Glutamatergic neuron (in vitro differentiated cells): ENCODE measurements at regions not wholly inside any gene's neighbourhood (a gene's known extent, or its start where the extent isn't known, plus 50 kb on each side); places are given as distances from the start of the nearest gene placed in this dataset.

Experiments
- DNase-seq: peaks from one replicate; pipeline ENCODE4 v3.0.0; 2022
- H3K27ac Mint-ChIP-seq: one replicate; pipeline ENCODE4 v1.8.0; 2020; ENCODE audit warnings: mild to moderate bottlenecking, mixed read lengths, inconsistent platforms; ENCODE audit not compliant: unreplicated experiment
- H3K27me3 Mint-ChIP-seq: one replicate; pipeline ENCODE4 v1.8.0; 2020; ENCODE audit warnings: mild to moderate bottlenecking, moderate library complexity, mixed read lengths, inconsistent platforms; ENCODE audit not compliant: unreplicated experiment
- H3K36me3 Mint-ChIP-seq: one replicate; pipeline ENCODE4 v1.8.0; 2020; ENCODE audit warnings: mild to moderate bottlenecking, mixed read lengths, inconsistent platforms; ENCODE audit not compliant: unreplicated experiment
- H3K4me1 Mint-ChIP-seq: one replicate; pipeline ENCODE4 v1.8.0; 2020; ENCODE audit warnings: mild to moderate bottlenecking, low read depth, mixed read lengths, inconsistent platforms; ENCODE audit not compliant: unreplicated experiment
- H3K4me3 Mint-ChIP-seq: one replicate; pipeline ENCODE4 v1.8.0; 2020; ENCODE audit warnings: mild to moderate bottlenecking, mixed read lengths, inconsistent platforms; ENCODE audit not compliant: unreplicated experiment
- H3K9me3 Mint-ChIP-seq: one replicate; pipeline ENCODE4 v1.8.0; 2020; ENCODE audit warnings: mild to moderate bottlenecking, moderate library complexity, mixed read lengths, inconsistent platforms; ENCODE audit not compliant: unreplicated experiment
- TF ChIP-seq, protein P1 (sequence below): fragments of 200-600 bp; sonication (generic); IDR thresholded peaks from one replicate; pipeline ENCODE4 v1.5.0; 2021; ENCODE audit not compliant: partially characterized antibody, unreplicated experiment

- Mint-ChIP-seq H3K4me3 (no peak overlapping the region), H3K4me1 (peaks cover 4% of the 10 kb centered on the region), H3K36me3 (no peaks in the 10 kb centered on the region), H3K27ac (no peak overlapping the region), H3K9me3 (peaks cover 2% of the 10 kb centered on the region), H3K27me3 (no peaks in the 10 kb centered on the region)
- DNase-seq, result no peak
- TF ChIP-seq, protein P1, sequence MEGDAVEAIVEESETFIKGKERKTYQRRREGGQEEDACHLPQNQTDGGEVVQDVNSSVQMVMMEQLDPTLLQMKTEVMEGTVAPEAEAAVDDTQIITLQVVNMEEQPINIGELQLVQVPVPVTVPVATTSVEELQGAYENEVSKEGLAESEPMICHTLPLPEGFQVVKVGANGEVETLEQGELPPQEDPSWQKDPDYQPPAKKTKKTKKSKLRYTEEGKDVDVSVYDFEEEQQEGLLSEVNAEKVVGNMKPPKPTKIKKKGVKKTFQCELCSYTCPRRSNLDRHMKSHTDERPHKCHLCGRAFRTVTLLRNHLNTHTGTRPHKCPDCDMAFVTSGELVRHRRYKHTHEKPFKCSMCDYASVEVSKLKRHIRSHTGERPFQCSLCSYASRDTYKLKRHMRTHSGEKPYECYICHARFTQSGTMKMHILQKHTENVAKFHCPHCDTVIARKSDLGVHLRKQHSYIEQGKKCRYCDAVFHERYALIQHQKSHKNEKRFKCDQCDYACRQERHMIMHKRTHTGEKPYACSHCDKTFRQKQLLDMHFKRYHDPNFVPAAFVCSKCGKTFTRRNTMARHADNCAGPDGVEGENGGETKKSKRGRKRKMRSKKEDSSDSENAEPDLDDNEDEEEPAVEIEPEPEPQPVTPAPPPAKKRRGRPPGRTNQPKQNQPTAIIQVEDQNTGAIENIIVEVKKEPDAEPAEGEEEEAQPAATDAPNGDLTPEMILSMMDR, result no peak
Measured at GRCh38 chr4:33133723-33134122, 2413.6 kb downstream of the PCDH7 start.

DNA sequence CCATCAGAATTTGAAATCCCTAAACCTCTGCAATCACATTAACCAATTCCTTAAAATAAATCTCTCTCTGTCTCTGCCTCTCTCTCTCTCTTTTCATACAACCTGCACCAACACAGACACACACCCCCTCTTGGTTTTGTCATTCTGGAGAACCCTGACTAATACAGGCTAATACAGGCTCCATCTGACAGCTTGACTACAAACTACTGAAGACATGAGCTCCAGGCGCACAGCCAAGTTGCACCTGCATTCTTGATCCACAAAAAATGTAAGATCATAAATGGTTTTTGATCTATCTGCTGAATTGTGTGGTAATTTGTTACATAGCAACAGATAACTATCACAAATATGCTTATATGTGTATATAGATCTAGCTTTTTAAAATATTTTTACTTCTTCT, 2414.2 kb downstream of the PCDH7 start:
- Mint-ChIP-seq H3K27ac (no peak overlapping the region), H3K4me3 (no peak overlapping the region), H3K4me1 (peaks cover 4% of the 10 kb centered on the region), H3K27me3 (no peaks in the 10 kb centered on the region), H3K36me3 (no peaks in the 10 kb centered on the region), H3K9me3 (peaks cover 3% of the 10 kb centered on the region)
- TF ChIP-seq, protein P1, result no peak
- DNase-seq, result no peak

DNA sequence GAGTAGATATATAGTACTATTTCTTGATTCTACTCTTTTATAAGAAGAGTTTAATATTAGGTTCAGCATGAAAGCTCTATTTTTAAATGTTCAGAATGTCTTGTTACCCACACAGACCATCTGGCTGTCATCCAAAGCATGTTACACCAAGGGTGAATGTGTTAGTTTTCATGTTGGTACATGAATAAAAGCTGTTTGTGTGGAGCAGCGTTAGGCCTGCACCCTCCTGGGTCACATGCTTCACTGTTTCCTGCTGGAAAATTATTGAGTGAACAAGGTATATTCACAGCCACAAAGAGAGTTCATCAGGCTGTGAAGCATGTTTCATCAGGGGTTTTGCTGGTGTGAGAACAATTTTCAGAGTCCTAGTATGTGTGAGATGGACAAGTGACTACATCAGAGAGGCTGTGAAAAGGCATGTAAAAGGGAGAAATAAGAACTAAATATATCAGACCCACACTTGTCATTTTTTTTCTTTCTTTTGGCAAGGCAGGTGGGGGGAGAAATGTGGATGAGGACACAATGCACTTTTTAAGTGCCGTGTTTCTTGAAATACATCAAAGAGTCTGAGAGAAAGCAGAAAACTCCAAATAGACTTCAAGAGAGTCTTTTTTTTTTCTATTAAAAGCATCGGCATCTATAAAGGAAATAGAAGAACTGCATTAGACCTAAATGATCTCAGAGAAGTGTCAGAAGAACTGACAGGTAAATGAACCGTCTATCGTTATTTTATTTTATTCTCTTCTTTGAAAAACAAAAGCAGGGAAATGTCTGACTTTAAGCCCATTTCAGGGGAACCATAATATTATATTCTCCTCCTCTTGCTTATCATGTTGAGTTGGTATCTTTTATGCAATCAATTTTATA, 2429.7 kb downstream of the PCDH7 start:
- no peaks in the 10 kb centered on the region for H3K36me3 Mint-ChIP-seq
- no peak overlapping the region for H3K4me3 Mint-ChIP-seq
- TF ChIP-seq, protein P1, result no peak
- no peak for DNase-seq
- H3K27me3 Mint-ChIP-seq, result peaks cover 2% of the 10 kb centered on the region
- H3K27ac Mint-ChIP-seq, result no peak overlapping the region
- peaks cover 4% of the 10 kb centered on the region for H3K4me1 Mint-ChIP-seq
- no peaks in the 10 kb centered on the region for H3K9me3 Mint-ChIP-seq

- no peaks in the 10 kb centered on the region for H3K9me3 Mint-ChIP-seq
- TF ChIP-seq, protein P1, result no peak
- H3K36me3 Mint-ChIP-seq, result no peaks in the 10 kb centered on the region
- H3K27ac Mint-ChIP-seq, result no peak overlapping the region
- DNase-seq, result no peak
- H3K4me3 Mint-ChIP-seq, result no peak overlapping the region
- H3K27me3 Mint-ChIP-seq, result peaks cover 2% of the 10 kb centered on the region
- peaks cover 4% of the 10 kb centered on the region for H3K4me1 Mint-ChIP-seq
Measured at GRCh38 chr4:33150525-33150910, 2430.3 kb downstream of the PCDH7 start.

- TF ChIP-seq, protein P1, result peak; percentile 14
- DNase-seq, result no peak
- H3K4me1 Mint-ChIP-seq, result no peaks in the 10 kb centered on the region
- no peak overlapping the region for H3K4me3 Mint-ChIP-seq
- no peak overlapping the region for H3K27ac Mint-ChIP-seq
- H3K36me3 Mint-ChIP-seq, result peaks cover 11% of the 10 kb centered on the region
- H3K9me3 Mint-ChIP-seq, result no peaks in the 10 kb centered on the region
- H3K27me3 Mint-ChIP-seq, result no peaks in the 10 kb centered on the region
Measured at GRCh38 chr4:33160126-33160525, 2440.0 kb downstream of the PCDH7 start.
